DND-41 (cell line): ENCODE measurements at regions not wholly inside any gene's neighbourhood (a gene's known extent, or its start where the extent isn't known, plus 50 kb on each side); places are given as distances from the start of the nearest gene placed in this dataset.

Experiments
- CTCF ChIP-seq: IDR thresholded peaks from 2 replicates; pipeline ENCODE4 v1.5.1; 2012; ENCODE audit warnings: borderline replicate concordance, low read length, moderate library complexity, mild to moderate bottlenecking; ENCODE audit not compliant: poor library complexity, severe bottlenecking; ENCODE audit errors: extremely low read depth
- EZH2 ChIP-seq: IDR thresholded peaks from 3 replicates; pipeline ENCODE4 v1.6.1; 2012; ENCODE audit warnings: borderline replicate concordance, low read depth, mild to moderate bottlenecking, moderate library complexity, low read length, inconsistent platforms; ENCODE audit not compliant: severe bottlenecking

- TF ChIP-seq CTCF (no peak), EZH2 (no peak)
Measured at GRCh38 chr2:122061206-122061605, 305.8 kb downstream of the TSN start.
